ENCODE measurements at regions not wholly inside any gene's neighbourhood (a gene's known extent, or its start where the extent isn't known, plus 50 kb on each side); places are given as distances from the start of the nearest gene placed in this dataset.

DNA sequence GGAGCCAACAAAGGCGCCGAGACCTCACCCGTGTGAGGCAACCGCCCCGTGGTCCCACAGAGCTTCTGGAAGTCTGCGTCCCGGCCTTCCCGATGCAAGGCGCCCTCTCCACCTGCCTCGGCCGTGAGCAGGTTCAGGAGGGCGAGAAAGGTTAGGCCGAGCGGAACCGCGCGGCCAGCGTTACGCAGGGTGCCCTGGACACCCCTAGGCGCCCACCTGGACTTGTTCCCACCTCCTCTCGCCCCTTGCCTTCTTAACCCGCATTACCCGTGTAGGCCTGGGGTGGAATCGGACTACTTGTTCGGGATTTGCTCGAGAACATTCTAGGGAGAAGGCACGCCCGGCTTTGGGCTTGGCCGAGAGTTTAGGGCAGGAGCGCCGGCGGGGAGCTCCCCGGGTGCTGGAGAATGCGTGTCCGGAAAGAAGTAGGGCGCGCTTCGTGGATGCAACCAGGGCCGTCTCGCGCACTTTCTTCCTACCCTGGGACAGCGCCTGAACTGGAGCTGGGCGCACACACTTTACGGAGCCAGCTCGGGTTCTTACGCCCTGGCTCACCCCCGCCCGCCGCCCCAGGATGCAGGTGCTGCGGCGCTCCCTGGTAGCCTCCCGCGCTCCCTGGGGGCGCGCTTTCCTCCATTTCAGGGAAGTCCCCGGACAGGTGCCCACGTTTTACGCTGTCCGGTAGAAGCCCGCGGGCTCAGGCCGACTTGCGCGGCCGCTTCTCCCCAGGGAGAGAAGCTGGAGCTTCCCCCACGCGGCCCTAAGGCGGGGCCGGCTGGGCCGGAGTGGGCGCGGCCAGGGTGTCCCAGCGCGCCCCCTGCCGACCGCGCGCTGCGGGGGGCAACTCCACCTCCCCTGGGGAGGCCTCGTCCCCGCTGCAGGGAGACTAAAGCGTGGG is 74.5 kb downstream of the INSIG1 start:
- Histone ChIP-seq H3K4me3 (ENCODE audit: low read length) (no peak overlapping the region), H3K9ac (ENCODE audit: low read length) (no peak overlapping the region), H3K27me3 (ENCODE audit: control insufficient read depth, insufficient read depth, low read length) (peaks cover 76% of the 10 kb centered on the region), H3K4me1 (ENCODE audit: control insufficient read depth, insufficient read depth, low read length) (peaks cover 26% of the 10 kb centered on the region), H3K36me3 (ENCODE audit: control insufficient read depth, insufficient read depth, low read length) (no peaks in the 10 kb centered on the region), H3K9me3 (ENCODE audit: control insufficient read depth, low read length) (no peaks in the 10 kb centered on the region)

DNA sequence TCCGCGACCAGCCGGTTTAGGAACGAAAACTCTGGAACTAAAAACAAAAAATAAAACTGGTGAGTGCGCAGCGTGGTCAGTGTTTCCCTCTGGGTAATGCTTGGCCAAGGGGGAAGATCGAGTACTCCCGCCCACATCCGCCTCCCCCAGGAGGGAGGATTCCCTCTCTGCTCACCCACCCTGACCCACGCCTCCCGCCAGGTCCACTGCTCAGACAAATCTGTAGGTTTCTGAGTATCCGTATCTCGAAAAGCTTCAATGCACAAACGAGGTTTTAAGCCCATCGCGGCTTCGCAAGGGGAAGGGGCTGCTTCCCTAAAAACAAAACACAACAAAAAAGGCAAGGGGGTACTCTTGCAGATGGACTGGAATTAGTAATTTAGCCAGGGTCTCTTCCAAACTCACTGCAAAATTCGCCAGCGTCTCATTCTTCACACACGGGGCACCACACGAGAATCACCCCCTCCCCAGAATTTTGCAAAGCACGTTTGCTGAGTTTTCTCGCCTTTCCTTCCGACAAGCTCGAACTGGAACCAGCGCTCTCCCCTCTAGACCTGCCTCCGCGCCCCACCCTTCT is 75.2 kb downstream of the INSIG1 start:
- Histone ChIP-seq H3K4me1 (ENCODE audit: control insufficient read depth, insufficient read depth, low read length) (peaks cover 28% of the 10 kb centered on the region), H3K9me3 (ENCODE audit: control insufficient read depth, low read length) (no peaks in the 10 kb centered on the region), H3K27me3 (ENCODE audit: control insufficient read depth, insufficient read depth, low read length) (peaks cover 84% of the 10 kb centered on the region), H3K4me3 (ENCODE audit: low read length) (no peak overlapping the region), H3K36me3 (ENCODE audit: control insufficient read depth, insufficient read depth, low read length) (no peaks in the 10 kb centered on the region), H3K9ac (ENCODE audit: low read length) (no peak overlapping the region)

- Histone ChIP-seq H3K4me1 (ENCODE audit: control insufficient read depth, insufficient read depth, low read length) (peaks cover 34% of the 10 kb centered on the region), H3K9me3 (ENCODE audit: control insufficient read depth, low read length) (no peaks in the 10 kb centered on the region), H3K4me3 (ENCODE audit: low read length) (no peak overlapping the region), H3K27me3 (ENCODE audit: control insufficient read depth, insufficient read depth, low read length) (peaks cover 91% of the 10 kb centered on the region), H3K36me3 (ENCODE audit: control insufficient read depth, insufficient read depth, low read length) (no peaks in the 10 kb centered on the region), H3K9ac (ENCODE audit: low read length) (no peak overlapping the region)
Observed at GRCh38 chr7:155373359-155374273, 75.9 kb downstream of the INSIG1 start.

DNA sequence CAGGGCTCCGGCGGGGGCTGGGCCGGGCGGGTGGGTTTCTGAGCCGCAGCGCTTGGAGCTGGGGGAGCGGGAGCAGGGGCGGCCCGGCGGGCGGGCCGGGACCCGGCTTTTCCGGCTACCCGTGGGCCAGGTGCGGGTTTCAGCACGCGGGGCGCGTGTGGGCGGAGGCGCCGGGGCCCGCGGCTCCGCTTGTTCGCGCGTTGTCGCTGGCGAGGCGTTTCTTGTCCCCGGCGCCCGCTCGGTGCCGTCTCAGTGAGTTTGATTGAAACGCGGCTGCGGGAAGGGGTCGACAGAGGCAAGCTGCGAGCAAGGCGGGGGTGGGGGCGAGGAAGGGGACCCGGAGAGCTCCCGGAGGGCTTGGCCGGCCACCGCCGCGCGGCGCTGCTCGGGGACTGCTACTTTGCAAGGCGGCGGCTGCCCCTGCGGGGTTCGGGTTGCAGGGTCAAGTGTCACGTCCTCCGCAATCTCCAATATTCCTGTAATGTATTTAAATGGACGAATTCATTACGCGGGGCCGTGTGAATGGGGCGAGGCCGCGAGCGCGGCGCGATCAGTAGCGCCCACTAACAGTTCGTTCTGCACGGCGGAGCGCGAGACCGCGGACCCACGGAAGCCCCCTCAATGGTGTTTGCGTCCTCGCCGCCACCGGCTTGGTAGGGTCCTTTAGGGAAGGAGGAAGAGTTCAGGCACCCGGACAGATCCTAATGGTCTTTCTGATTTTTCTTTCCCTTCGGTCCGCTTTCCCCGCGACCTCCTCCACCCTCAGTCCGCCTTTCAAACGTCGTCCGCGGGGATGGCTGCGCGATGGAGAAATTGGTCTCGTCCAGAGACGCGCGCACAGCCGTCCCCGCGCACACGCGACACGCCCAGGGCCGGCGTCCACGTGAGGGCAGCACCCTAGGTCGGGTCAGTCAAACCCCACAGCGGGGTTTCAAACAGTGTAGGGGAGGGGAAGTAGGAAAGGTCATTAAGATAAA is 76.9 kb downstream of the INSIG1 start:
- H3K9ac ChIP-seq (ENCODE audit: low read length), result no peak overlapping the region
- no peaks in the 10 kb centered on the region for H3K9me3 ChIP-seq (ENCODE audit: control insufficient read depth, low read length)
- no peak overlapping the region for H3K4me3 ChIP-seq (ENCODE audit: low read length)
- no peaks in the 10 kb centered on the region for H3K36me3 ChIP-seq (ENCODE audit: control insufficient read depth, insufficient read depth, low read length)
- peaks cover 96% of the 10 kb centered on the region for H3K27me3 ChIP-seq (ENCODE audit: control insufficient read depth, insufficient read depth, low read length)
- peaks cover 34% of the 10 kb centered on the region for H3K4me1 ChIP-seq (ENCODE audit: control insufficient read depth, insufficient read depth, low read length)

- peak overlapping the region; percentile 16 for H3K4me3 ChIP-seq (ENCODE audit: low read length)
Observed at GRCh38 chr7:155375337-155376277, 77.9 kb downstream of the INSIG1 start.

DNA sequence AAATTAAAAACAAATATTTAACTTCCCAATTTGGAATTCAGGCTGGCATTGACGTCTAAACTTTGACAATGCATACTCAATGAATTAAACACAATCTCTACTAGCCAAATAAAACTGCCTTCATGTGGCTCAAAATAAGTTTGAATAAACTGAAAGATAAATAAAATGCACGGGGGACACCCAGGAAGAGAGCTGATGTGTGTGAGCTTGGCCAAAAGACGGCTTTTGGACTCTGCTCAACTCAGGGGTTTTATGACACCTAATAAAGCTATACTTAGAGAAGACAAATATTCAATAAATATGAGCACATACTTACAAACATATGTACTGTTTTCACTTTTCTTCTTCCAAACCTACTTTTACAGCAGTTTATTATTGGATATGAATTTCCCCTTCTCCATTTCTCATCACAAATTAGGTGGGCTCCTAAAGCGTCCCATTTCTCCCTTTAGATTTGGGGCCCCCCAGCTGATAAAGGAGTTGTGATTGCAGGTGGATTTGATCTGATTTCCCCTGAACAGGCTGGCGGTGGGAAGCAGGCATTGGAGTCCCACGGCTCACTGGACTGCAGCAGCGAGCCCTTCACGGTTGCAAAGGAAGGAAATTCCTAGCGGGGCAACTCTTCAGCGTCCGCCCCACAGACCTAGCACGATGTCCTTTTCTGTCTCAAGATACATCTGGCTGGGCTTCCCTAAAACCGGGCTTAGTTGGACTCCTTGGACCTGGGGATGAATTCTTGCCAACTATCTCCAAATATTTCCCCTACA is 79.6 kb downstream of the INSIG1 start:
- Histone ChIP-seq H3K4me3 (ENCODE audit: low read length) (no peak overlapping the region), H3K4me1 (ENCODE audit: control insufficient read depth, insufficient read depth, low read length) (peaks cover 48% of the 10 kb centered on the region), H3K27me3 (ENCODE audit: control insufficient read depth, insufficient read depth, low read length) (peaks cover 99% of the 10 kb centered on the region), H3K9ac (ENCODE audit: low read length) (no peak overlapping the region), H3K9me3 (ENCODE audit: control insufficient read depth, low read length) (no peaks in the 10 kb centered on the region), H3K36me3 (ENCODE audit: control insufficient read depth, insufficient read depth, low read length) (no peaks in the 10 kb centered on the region)

More at GRCh38 chr7:155375337-155376277, 77.9 kb downstream of the INSIG1 start:
- H3K27me3 ChIP-seq (ENCODE audit: control insufficient read depth, insufficient read depth, low read length), result peaks cover 97% of the 10 kb centered on the region
- no peak overlapping the region for H3K9ac ChIP-seq (ENCODE audit: low read length)
- no peaks in the 10 kb centered on the region for H3K9me3 ChIP-seq (ENCODE audit: control insufficient read depth, low read length)
- peaks cover 39% of the 10 kb centered on the region for H3K4me1 ChIP-seq (ENCODE audit: control insufficient read depth, insufficient read depth, low read length)
- no peaks in the 10 kb centered on the region for H3K36me3 ChIP-seq (ENCODE audit: control insufficient read depth, insufficient read depth, low read length)

DNA sequence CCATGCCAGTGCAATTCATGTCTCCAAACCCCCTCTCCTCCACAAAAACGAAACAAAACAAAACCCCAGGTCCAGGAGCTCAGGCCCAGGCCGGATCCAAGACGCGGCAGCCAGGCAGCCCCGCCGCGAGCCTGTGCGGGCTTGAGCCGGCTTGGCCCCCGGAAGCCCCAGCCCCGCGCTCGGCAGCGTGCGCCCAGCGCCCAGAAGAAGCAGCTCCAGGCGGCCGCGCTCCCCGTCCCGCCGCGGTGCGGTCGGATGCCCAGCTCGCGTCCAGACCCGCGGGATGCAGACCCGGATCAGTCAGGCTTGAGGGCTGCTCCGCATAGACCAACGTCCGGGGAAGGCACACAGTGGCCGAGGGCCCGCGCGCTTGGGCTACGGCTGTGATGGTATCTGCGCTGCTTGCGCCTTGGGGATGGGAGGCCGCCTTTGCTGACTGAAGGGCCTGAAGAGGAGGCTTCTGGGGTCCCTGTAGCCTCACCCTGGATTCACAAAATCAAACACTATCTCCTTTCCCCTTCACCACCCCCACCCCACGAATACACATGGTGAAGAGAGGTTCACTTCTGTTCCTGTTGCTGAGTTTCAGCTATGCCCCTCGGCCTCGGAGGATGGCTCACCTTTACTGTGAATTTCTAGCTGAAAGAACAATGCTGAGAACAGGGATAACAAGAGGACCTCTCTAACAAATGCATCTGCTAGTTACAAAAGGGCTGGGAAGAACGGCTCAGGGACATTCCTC is 79.9 kb upstream of the EN2 start:
- H3K9ac ChIP-seq (ENCODE audit: low read length), result no peak overlapping the region
- H3K4me3 ChIP-seq (ENCODE audit: low read length), result no peak overlapping the region
- no peaks in the 10 kb centered on the region for H3K9me3 ChIP-seq (ENCODE audit: control insufficient read depth, low read length)
- no peaks in the 10 kb centered on the region for H3K36me3 ChIP-seq (ENCODE audit: control insufficient read depth, insufficient read depth, low read length)
- H3K27me3 ChIP-seq (ENCODE audit: control insufficient read depth, insufficient read depth, low read length), result peaks cover 99% of the 10 kb centered on the region
- peaks cover 42% of the 10 kb centered on the region for H3K4me1 ChIP-seq (ENCODE audit: control insufficient read depth, insufficient read depth, low read length)

DNA sequence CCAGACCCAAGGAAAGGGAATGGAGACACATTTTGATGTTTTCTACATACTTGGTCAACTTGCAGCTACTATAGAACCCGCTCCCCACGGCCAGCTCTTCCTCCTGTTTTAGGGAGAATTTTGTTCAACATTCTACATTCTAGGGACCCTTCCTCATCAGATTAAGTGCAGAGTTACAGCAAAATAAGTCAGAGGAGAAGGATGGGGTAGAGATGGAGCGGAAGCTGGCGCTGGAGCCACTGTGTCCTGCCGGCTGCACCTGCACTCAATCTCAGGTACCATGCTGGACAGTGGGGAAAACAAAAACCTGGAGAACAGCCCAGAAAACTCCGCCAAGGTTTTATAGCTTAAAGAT is 79.4 kb upstream of the EN2 start:
- Histone ChIP-seq H3K4me3 (ENCODE audit: low read length) (no peak overlapping the region), H3K4me1 (ENCODE audit: control insufficient read depth, insufficient read depth, low read length) (peaks cover 36% of the 10 kb centered on the region), H3K36me3 (ENCODE audit: control insufficient read depth, insufficient read depth, low read length) (no peaks in the 10 kb centered on the region), H3K9me3 (ENCODE audit: control insufficient read depth, low read length) (no peaks in the 10 kb centered on the region), H3K27me3 (ENCODE audit: control insufficient read depth, insufficient read depth, low read length) (peaks cover 99% of the 10 kb centered on the region), H3K9ac (ENCODE audit: low read length) (no peak overlapping the region)

GRCh38 chr7:155378959-155379871 is 78.7 kb upstream of the EN2 start:
- H3K27me3 ChIP-seq (ENCODE audit: control insufficient read depth, insufficient read depth, low read length), result peaks cover 100% of the 10 kb centered on the region
- H3K9me3 ChIP-seq (ENCODE audit: control insufficient read depth, low read length), result no peaks in the 10 kb centered on the region
- H3K4me3 ChIP-seq (ENCODE audit: low read length), result no peak overlapping the region
- H3K36me3 ChIP-seq (ENCODE audit: control insufficient read depth, insufficient read depth, low read length), result no peaks in the 10 kb centered on the region
- H3K4me1 ChIP-seq (ENCODE audit: control insufficient read depth, insufficient read depth, low read length), result peaks cover 32% of the 10 kb centered on the region
- no peak overlapping the region for H3K9ac ChIP-seq (ENCODE audit: low read length)
